ENCODE measurements at regions not wholly inside any gene's neighbourhood (a gene's known extent, or its start where the extent isn't known, plus 50 kb on each side); places are given as distances from the start of the nearest gene placed in this dataset.

DNA sequence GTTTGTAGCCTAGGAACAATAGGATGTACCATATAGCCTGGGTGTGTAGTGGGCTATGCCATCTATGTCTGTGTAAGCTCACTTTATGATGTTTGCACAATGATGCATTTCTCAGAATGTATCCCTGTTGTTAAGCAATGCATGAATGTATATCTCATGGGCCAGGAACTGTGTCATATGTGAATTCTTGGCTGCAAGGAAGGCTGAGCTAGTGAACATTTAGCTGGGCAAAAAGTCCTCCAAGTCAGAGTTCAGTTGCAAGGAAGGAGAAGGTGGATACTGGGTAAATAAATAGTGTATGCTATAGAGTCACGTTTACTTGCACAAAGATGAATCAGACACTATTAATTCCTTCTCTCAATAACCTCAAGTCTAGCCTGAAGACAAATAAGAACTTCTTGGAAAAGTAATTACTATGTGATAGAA is 136.1 kb downstream of the EHF start:
- TF ChIP-seq RAD21 (IDR thresholded peaks at IDR 0.05; ENCODE audit: low read depth) (no peak), POLR2AphosphoS5 (IDR thresholded peaks at IDR 0.05; ENCODE audit: low read depth, low read length) (no peak), SIN3A (IDR thresholded peaks at IDR 0.05; ENCODE audit: low read depth) (no peak), POLR2A (IDR thresholded peaks at IDR 0.05; ENCODE audit: borderline replicate concordance, extremely low read depth, insufficient read depth, insufficient read length) (no peak), SRF (IDR thresholded peaks at IDR 0.05; ENCODE audit: low read depth) (no peak), CTCF (IDR thresholded peaks at IDR 0.05 in 2 of 3, conservative IDR thresholded peaks at IDR 0.05 in 1 of 3; ENCODE audit: borderline replicate concordance in 1 of 3, insufficient read depth in 1 of 3, low read depth in 2 of 3, low read length in 2 of 3) (no peak), ZFX (IDR thresholded peaks at IDR 0.05) (no peak), ZBTB33 (IDR thresholded peaks at IDR 0.05; ENCODE audit: extremely low read depth, insufficient replicate concordance, low read length) (no peak), CEBPB (IDR thresholded peaks at IDR 0.05; ENCODE audit: low read depth) (no peak), EZH2 (IDR thresholded peaks at IDR 0.05) (no peak)
- TF ChIP-seq, protein P1, sequence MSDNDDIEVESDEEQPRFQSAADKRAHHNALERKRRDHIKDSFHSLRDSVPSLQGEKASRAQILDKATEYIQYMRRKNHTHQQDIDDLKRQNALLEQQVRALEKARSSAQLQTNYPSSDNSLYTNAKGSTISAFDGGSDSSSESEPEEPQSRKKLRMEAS (IDR thresholded peaks at IDR 0.05) = no peak
- TF ChIP-seq, protein P2, sequence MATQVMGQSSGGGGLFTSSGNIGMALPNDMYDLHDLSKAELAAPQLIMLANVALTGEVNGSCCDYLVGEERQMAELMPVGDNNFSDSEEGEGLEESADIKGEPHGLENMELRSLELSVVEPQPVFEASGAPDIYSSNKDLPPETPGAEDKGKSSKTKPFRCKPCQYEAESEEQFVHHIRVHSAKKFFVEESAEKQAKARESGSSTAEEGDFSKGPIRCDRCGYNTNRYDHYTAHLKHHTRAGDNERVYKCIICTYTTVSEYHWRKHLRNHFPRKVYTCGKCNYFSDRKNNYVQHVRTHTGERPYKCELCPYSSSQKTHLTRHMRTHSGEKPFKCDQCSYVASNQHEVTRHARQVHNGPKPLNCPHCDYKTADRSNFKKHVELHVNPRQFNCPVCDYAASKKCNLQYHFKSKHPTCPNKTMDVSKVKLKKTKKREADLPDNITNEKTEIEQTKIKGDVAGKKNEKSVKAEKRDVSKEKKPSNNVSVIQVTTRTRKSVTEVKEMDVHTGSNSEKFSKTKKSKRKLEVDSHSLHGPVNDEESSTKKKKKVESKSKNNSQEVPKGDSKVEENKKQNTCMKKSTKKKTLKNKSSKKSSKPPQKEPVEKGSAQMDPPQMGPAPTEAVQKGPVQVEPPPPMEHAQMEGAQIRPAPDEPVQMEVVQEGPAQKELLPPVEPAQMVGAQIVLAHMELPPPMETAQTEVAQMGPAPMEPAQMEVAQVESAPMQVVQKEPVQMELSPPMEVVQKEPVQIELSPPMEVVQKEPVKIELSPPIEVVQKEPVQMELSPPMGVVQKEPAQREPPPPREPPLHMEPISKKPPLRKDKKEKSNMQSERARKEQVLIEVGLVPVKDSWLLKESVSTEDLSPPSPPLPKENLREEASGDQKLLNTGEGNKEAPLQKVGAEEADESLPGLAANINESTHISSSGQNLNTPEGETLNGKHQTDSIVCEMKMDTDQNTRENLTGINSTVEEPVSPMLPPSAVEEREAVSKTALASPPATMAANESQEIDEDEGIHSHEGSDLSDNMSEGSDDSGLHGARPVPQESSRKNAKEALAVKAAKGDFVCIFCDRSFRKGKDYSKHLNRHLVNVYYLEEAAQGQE (IDR thresholded peaks at IDR 0.05; ENCODE audit: low read depth) = no peak
